ENCODE measurements at regions not wholly inside any gene's neighbourhood (a gene's known extent, or its start where the extent isn't known, plus 50 kb on each side); places are given as distances from the start of the nearest gene placed in this dataset.
"Not testable (repeated sequence)": the region's sequence is repeated elsewhere in the genome, so short reads cannot be mapped to it uniquely, and the experiment has no call there.

GRCh38 chr3:102361101-102361500, 73.7 kb upstream of the ZPLD1 start:
- Histone ChIP-seq H4K20me1 (ENCODE audit: control insufficient read depth, extremely low read depth, insufficient read depth, low read length) (no peaks in the 10 kb centered on the region), H3K9ac (ENCODE audit: insufficient read depth, low read length) (no peak overlapping the region), H3K79me2 (ENCODE audit: control insufficient read depth, insufficient read depth, low read length) (no peaks in the 10 kb centered on the region), H3K4me2 (ENCODE audit: extremely low read depth, insufficient read depth, low read length) (no peak overlapping the region), H3K9me3 (ENCODE audit: control insufficient read depth, insufficient read depth, low read depth, low read length) (no peaks in the 10 kb centered on the region), H3K27me3 (ENCODE audit: control insufficient read depth, insufficient read depth, low read length) (no peaks in the 10 kb centered on the region), H3K27ac (ENCODE audit: insufficient read depth, low read length) (no peak overlapping the region), H3K4me1 (ENCODE audit: control insufficient read depth, extremely low read depth, insufficient read depth, low read length) (no peaks in the 10 kb centered on the region), H3K4me3 (replicated peaks in 1 of 4; ENCODE audit: control extremely low read depth in 1 of 4, insufficient read depth in 1 of 4, low read depth in 3 of 4, low read length in 4 of 4) (no peak overlapping the region), H2AFZ (ENCODE audit: low read length) (no peak overlapping the region), H3K36me3 (ENCODE audit: control insufficient read depth, insufficient read depth, low read length) (no peaks in the 10 kb centered on the region)
- TF ChIP-seq CTCF (conservative IDR thresholded peaks at IDR 0.05 in 1 of 2, IDR thresholded peaks at IDR 0.05 in 1 of 2; ENCODE audit: low read depth in 1 of 2, low read length in 2 of 2) (no peak), EZH2 (IDR thresholded peaks at IDR 0.05; ENCODE audit: low read length, missing control alignments) (no peak)
- DNase-seq (ENCODE audit: low read depth in 2 of 2): no peak

GRCh38 chr3:102366116-102366515, 68.7 kb upstream of the ZPLD1 start:
- DNase-seq (ENCODE audit: low read depth in 2 of 2); H3K4me2 ChIP-seq (ENCODE audit: extremely low read depth, insufficient read depth, low read length); H3K9ac ChIP-seq (ENCODE audit: insufficient read depth, low read length); H2AFZ ChIP-seq (ENCODE audit: low read length); H3K4me3 ChIP-seq (replicated peaks in 1 of 4; ENCODE audit: control extremely low read depth in 1 of 4, insufficient read depth in 1 of 4, low read depth in 3 of 4, low read length in 4 of 4); H3K4me1 ChIP-seq (ENCODE audit: control insufficient read depth, extremely low read depth, insufficient read depth, low read length); H3K36me3 ChIP-seq (ENCODE audit: control insufficient read depth, insufficient read depth, low read length); H3K27ac ChIP-seq (ENCODE audit: insufficient read depth, low read length); H4K20me1 ChIP-seq (ENCODE audit: control insufficient read depth, extremely low read depth, insufficient read depth, low read length); H3K9me3 ChIP-seq (ENCODE audit: control insufficient read depth, insufficient read depth, low read depth, low read length); H3K79me2 ChIP-seq (ENCODE audit: control insufficient read depth, insufficient read depth, low read length); H3K27me3 ChIP-seq (ENCODE audit: control insufficient read depth, insufficient read depth, low read length): not testable (repeated sequence)

GRCh38 chr3:102374863-102375634, 59.8 kb upstream of the ZPLD1 start:
- H3K79me2 ChIP-seq (ENCODE audit: control insufficient read depth, insufficient read depth, low read length): no peaks in the 10 kb centered on the region
- H3K27ac ChIP-seq (ENCODE audit: insufficient read depth, low read length): no peak overlapping the region
- H3K4me2 ChIP-seq (ENCODE audit: extremely low read depth, insufficient read depth, low read length): no peak overlapping the region
- no peaks in the 10 kb centered on the region for H4K20me1 ChIP-seq (ENCODE audit: control insufficient read depth, extremely low read depth, insufficient read depth, low read length)
- TF ChIP-seq CTCF (conservative IDR thresholded peaks at IDR 0.05 in 1 of 2, IDR thresholded peaks at IDR 0.05 in 1 of 2; ENCODE audit: low read depth in 1 of 2, low read length in 2 of 2) (no peak), EZH2 (IDR thresholded peaks at IDR 0.05; ENCODE audit: low read length, missing control alignments) (no peak)
- no peaks in the 10 kb centered on the region for H3K4me1 ChIP-seq (ENCODE audit: control insufficient read depth, extremely low read depth, insufficient read depth, low read length)
- H3K9ac ChIP-seq (ENCODE audit: insufficient read depth, low read length): no peak overlapping the region
- H3K36me3 ChIP-seq (ENCODE audit: control insufficient read depth, insufficient read depth, low read length): no peaks in the 10 kb centered on the region
- no peak overlapping the region for H3K4me3 ChIP-seq (replicated peaks in 1 of 4; ENCODE audit: control extremely low read depth in 1 of 4, insufficient read depth in 1 of 4, low read depth in 3 of 4, low read length in 4 of 4)
- DNase-seq (ENCODE audit: low read depth in 2 of 2): no peak
- no peaks in the 10 kb centered on the region for H3K27me3 ChIP-seq (ENCODE audit: control insufficient read depth, insufficient read depth, low read length)
- no peaks in the 10 kb centered on the region for H3K9me3 ChIP-seq (ENCODE audit: control insufficient read depth, insufficient read depth, low read depth, low read length)
- H2AFZ ChIP-seq (ENCODE audit: low read length): no peak overlapping the region

Measured in fibroblast of lung (primary cell).